Heart left ventricle (tissue), 16 donors: ENCODE measurements at regions not wholly inside any gene's neighbourhood (a gene's known extent, or its start where the extent isn't known, plus 50 kb on each side); places are given as distances from the start of the nearest gene placed in this dataset.

Experiments used
- ATAC-seq, 4 donors: fragments of 200-7000 bp; cut with Tn5 transposase; one replicate each; pipeline ENCODE4 v1.9.1; 2020 to 2022; ENCODE audit warnings: moderate library complexity in 4 of 4, mild to moderate bottlenecking in 3 of 4, moderate number of reproducible peaks in 1 of 4
- DNase-seq, 5 donors: peaks; one replicate each; pipeline ENCODE4 v3.0.0-alpha.2; 2020
- H3K27ac ChIP-seq, 12 donors: fragments of 200-600 bp; sonication (generic) in 4 of 12; one replicate each; pipeline versions ENCODE4 v1.5.0 to v1.8.0; 2016 to 2022; ENCODE audit warnings: mild to moderate bottlenecking in 2 of 12
- H3K27me3 ChIP-seq, 9 donors: fragments of 200-600 bp; sonication (generic) in 2 of 9; one replicate each; pipeline versions ENCODE4 v1.5.1 to v1.8.0; 2016 to 2022; ENCODE audit warnings: mild to moderate bottlenecking in 3 of 9
- H3K36me3 ChIP-seq, 9 donors: fragments of 200-600 bp; sonication (generic) in 2 of 9; one replicate each; pipeline versions ENCODE4 v1.5.0 to v1.8.0; 2018 to 2022; ENCODE audit warnings: mild to moderate bottlenecking in 2 of 9
- H3K4me1 ChIP-seq, 12 donors: fragments of 200-600 bp; sonication (generic) in 4 of 12; one replicate each; pipeline versions ENCODE4 v1.5.0 to v1.8.0; 2016 to 2022; ENCODE audit warnings: mild to moderate bottlenecking in 3 of 12
- H3K4me3 ChIP-seq, 12 donors: fragments of 200-600 bp; sonication (generic) in 4 of 12; one replicate each; pipeline versions ENCODE4 v1.5.0 to v1.8.0; 2017 to 2022; ENCODE audit warnings: mild to moderate bottlenecking in 9 of 12, moderate library complexity in 4 of 12
- H3K9me3 ChIP-seq, 12 donors: fragments of 200-600 bp; sonication (generic) in 4 of 12; one replicate each; pipeline versions ENCODE4 v1.5.0 to v1.8.0; 2016 to 2022; ENCODE audit warnings: mild to moderate bottlenecking in 1 of 12
- CTCF ChIP-seq, 12 donors: fragments of 200-600 bp; sonication (generic) in 4 of 12; IDR thresholded peaks; one replicate each; pipeline versions ENCODE4 v1.5.0 to v1.8.0; 2018 to 2022; ENCODE audit warnings: antibody characterized with exemption in 12 of 12, mild to moderate bottlenecking in 5 of 12
- POLR2A ChIP-seq, 2 donors: fragments of 450-650 bp; IDR thresholded peaks; one replicate each; pipeline ENCODE4 v1.6.1; 2017; ENCODE audit warnings: antibody characterized with exemption in 2 of 2, mild to moderate bottlenecking in 2 of 2, moderate library complexity in 2 of 2
- WGBS, 4 donors: extraction: QIAGEN DNeasy Blood & Tissue Kit in 2 of 4; methylation state at CpG; one replicate each; pipeline versions ENCODE4 v1.1.5 to v1.1.7; 2013 to 2018; 5-methylcytosine and 5-hydroxymethylcytosine counted together
- intact Hi-C, 10 donors: fragments of 100-400 bp; cut with DNase I; formaldehyde crosslinking; loops; one replicate each; pipeline versions ENCODE4 v1.11.1 to v1.14.2; 2022
- donor health status: ischemic (EF 13 %, LVEDD 7.1; RV severe dilation, severe dysfunction).
- donor health status: healthy with polysubstance abuse.
- donor health status: DM: no; HTN: yes; CAD: no.
- donor health status: DM: no; HTN: no; CAD: no.
- donor health status: ischemic (EF 25% LVEDD 6.9; RV normal size, moderate dysfunction).
- donor health status: ischemic (EF 25% LVEDD 5.7; RV mildly dilated, moderate dysfunction).
- donor health status: healthy.
- donor health status: DM: yes; HTN: yes; CAD: no.
- donor health status: ischemic (EF 35%, LVEDD 5.7; RV mildly dilated, moderate dysfunction).
- donor health status: nonischemic (EF 11% LVEDD 7.7; RV severe dilation, severe dysfunction).
- donor health status: DM: yes; HTN: yes; CAD: no.
- donor health status: PGD.
- donor health status: ischemic (EF 29% LVEDD 5.4; RV normal size, mild dysfunction).
- donor health status: nonischemic (EF 23%, LVEDD 6.1; RV moderate dilation, normal function).

DNA sequence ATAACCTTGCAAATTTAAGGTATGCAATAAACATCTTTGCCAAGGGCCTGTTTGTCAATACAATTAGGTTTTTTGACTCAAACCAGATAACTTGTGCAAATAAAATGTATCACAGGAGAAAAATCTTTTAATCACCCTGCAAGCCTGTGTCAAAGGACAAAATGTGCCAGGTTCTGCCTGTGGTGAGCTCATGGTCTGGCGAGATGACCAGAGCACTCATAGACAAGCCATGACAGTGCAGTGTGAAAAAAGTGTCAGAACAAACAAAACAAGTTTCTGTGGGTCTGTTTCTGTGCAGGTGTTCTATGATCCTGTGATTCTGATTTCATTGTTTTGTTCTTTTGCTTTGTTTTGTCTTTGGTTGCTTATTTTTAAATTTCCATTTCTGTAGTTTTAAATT lies 847.2 kb downstream of the VRK1 start:
- H3K4me1 ChIP-seq, result no peaks in the 10 kb centered on the region
- no peak overlapping the region for H3K4me3 ChIP-seq
- H3K36me3 ChIP-seq, result no peaks in the 10 kb centered on the region
- peaks cover 0 to 11% (median 0%) of the 10 kb centered on the region in 9 donors for H3K27me3 ChIP-seq
- WGBS, 4 donors, result 45 to 67% (median 53%) methylated on average over 1 of the region's 1 CpG
- no peaks in the 10 kb centered on the region for H3K9me3 ChIP-seq
- no peak for ATAC-seq
- TF ChIP-seq CTCF (IDR thresholded peaks at IDR 0.05) (no peak), POLR2A (IDR thresholded peaks at IDR 0.05) (no peak)
- DNase-seq, result no peak
- H3K27ac ChIP-seq, result no peak overlapping the region
- intact Hi-C loops, result no loop called here

GRCh38 chr14:97649752-97650151 lies 852.6 kb downstream of the VRK1 start:
- ATAC-seq (no peak), DNase-seq (no peak)
- H3K27me3 ChIP-seq, result peaks cover 0 to 5% (median 0%) of the 10 kb centered on the region in 9 donors
- TF ChIP-seq POLR2A (IDR thresholded peaks at IDR 0.05), result no peak
- TF ChIP-seq CTCF (IDR thresholded peaks at IDR 0.05), result no peak
- no peak overlapping the region for H3K27ac ChIP-seq
- WGBS, 4 donors, result 59 to 73% (median 67%) methylated on average over 5 of the region's 5 CpGs
- H3K4me1 ChIP-seq, result no peaks in the 10 kb centered on the region
- intact Hi-C loops, result no loop called here
- H3K36me3 ChIP-seq, result no peaks in the 10 kb centered on the region
- H3K4me3 ChIP-seq, result no peak overlapping the region
- H3K9me3 ChIP-seq, result no peaks in the 10 kb centered on the region

DNA sequence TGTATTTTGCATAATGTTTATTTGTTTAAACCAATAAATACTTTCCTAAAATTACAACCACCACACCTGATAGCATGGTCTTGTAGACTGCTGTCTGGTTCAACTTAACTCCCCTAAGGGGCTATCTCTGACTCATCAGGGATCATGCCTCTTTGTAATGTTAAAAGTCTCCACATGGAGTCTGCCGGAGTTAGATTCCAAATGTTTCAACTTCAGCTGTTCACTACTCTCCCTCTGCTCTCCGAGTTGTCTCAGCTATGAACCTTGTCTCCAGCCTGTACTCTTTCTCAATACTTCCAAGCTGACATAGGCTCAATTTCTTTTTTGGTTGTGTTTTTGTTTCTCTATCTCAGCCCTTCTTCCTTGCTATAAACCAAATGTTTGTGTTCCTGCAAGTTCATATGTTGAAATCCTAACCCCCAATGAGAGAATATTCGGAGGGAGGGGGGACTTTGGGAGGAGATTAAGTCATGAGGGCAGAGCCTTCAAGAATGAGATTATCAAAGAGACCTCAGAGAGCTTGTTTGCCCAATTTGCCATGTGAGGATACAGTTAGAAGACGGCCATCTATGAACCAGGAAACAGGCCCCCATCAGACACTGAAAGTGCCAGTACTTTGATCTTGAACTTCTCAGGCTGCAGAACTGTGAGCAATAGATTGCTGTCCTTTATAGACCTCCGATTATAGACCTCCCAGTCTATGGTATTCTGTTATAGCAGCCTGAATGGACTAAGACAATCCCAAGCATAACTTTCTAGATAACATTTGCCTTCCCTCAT lies 858.2 kb downstream of the VRK1 start:
- no peaks in the 10 kb centered on the region for H3K9me3 ChIP-seq
- H3K4me3 ChIP-seq, result no peak overlapping the region
- ATAC-seq (peak in 3 of 4 donors; percentile 30 to 81 (median 42)), DNase-seq (no peak)
- H3K36me3 ChIP-seq, result no peaks in the 10 kb centered on the region
- H3K4me1 ChIP-seq, result no peaks in the 10 kb centered on the region
- intact Hi-C loops, result no loop called here
- WGBS, 4 donors, result 34 to 41% (median 38%) methylated on average over 5 of the region's 5 CpGs
- no peak overlapping the region for H3K27ac ChIP-seq
- H3K27me3 ChIP-seq, result peaks cover 0 to 5% (median 0%) of the 10 kb centered on the region in 9 donors
- TF ChIP-seq CTCF (IDR thresholded peaks at IDR 0.05), result no peak
- no peak for TF ChIP-seq POLR2A (IDR thresholded peaks at IDR 0.05)

GRCh38 chr14:97657609-97658008 lies 860.4 kb downstream of the VRK1 start:
- H3K27me3 ChIP-seq, result peaks cover 0 to 8% (median 0%) of the 10 kb centered on the region in 9 donors
- no peaks in the 10 kb centered on the region for H3K4me1 ChIP-seq
- no peaks in the 10 kb centered on the region for H3K36me3 ChIP-seq
- H3K9me3 ChIP-seq, result peaks cover 0 to 4% (median 0%) of the 10 kb centered on the region in 12 donors
- DNase-seq (no peak), ATAC-seq (peak in 1 of 4 donors; percentile 41)
- TF ChIP-seq CTCF (IDR thresholded peaks at IDR 0.05), result no peak
- no peak for TF ChIP-seq POLR2A (IDR thresholded peaks at IDR 0.05)
- H3K27ac ChIP-seq, result no peak overlapping the region
- 53 to 70% (median 58%) methylated on average over 2 of the region's 2 CpGs for WGBS, 4 donors
- no peak overlapping the region for H3K4me3 ChIP-seq
- intact Hi-C loops, result no loop called here
